Muscle layer of duodenum (tissue), 2 donors: ENCODE measurements at regions not wholly inside any gene's neighbourhood (a gene's known extent, or its start where the extent isn't known, plus 50 kb on each side); places are given as distances from the start of the nearest gene placed in this dataset.
A peak's percentile ranks its signal among the peaks of the same experiment; 100 is the strongest.

Experiments used
- H3K27ac ChIP-seq: one replicate; pipeline ENCODE4 v1.7.0; 2013; ENCODE audit warnings: mild to moderate bottlenecking, low read length
- H3K27me3 ChIP-seq: one replicate; pipeline ENCODE4 v1.7.0; 2013; ENCODE audit warnings: low read depth, mild to moderate bottlenecking, control low read depth, low read length
- H3K36me3 ChIP-seq, 2 donors: one replicate each; pipeline ENCODE4 v1.7.0; 2013; ENCODE audit warnings: low read length in 2 of 2, control low read depth in 1 of 2, mild to moderate bottlenecking in 1 of 2; ENCODE audit not compliant: insufficient read depth in 2 of 2, control insufficient read depth in 1 of 2
- H3K4me1 ChIP-seq, 2 donors: one replicate each; pipeline ENCODE4 v1.7.0; 2013; ENCODE audit warnings: low read length in 2 of 2, mild to moderate bottlenecking in 2 of 2, control low read depth in 1 of 2, moderate library complexity in 1 of 2; ENCODE audit not compliant: insufficient read depth in 2 of 2, control insufficient read depth in 1 of 2
- H3K4me3 ChIP-seq, 2 donors: one replicate each; pipeline ENCODE4 v1.7.0; 2013; ENCODE audit warnings: low read length in 2 of 2, low read depth in 1 of 2, mild to moderate bottlenecking in 1 of 2
- H3K9me3 ChIP-seq, 2 donors: one replicate each; pipeline ENCODE4 v1.7.0; 2013; ENCODE audit warnings: low read length in 2 of 2, control low read depth in 1 of 2, mild to moderate bottlenecking in 1 of 2; ENCODE audit not compliant: control insufficient read depth in 1 of 2
- donor health status: healthy.

GRCh38 chr10:131448883-131449282 is 137.4 kb upstream of the TCERG1L start:
- H3K27me3 ChIP-seq: peaks cover 9% of the 10 kb centered on the region
- no peaks in the 10 kb centered on the region for H3K9me3 ChIP-seq
- no peaks in the 10 kb centered on the region for H3K36me3 ChIP-seq
- peaks cover 0 to 3% of the 10 kb centered on the region in 2 donors for H3K4me1 ChIP-seq
- no peak overlapping the region for H3K27ac ChIP-seq
- no peak overlapping the region for H3K4me3 ChIP-seq

GRCh38 chr10:131450216-131450765 is 138.8 kb upstream of the TCERG1L start:
- H3K9me3 ChIP-seq: no peaks in the 10 kb centered on the region
- H3K4me1 ChIP-seq: peaks cover 0 to 4% of the 10 kb centered on the region in 2 donors
- no peak overlapping the region for H3K27ac ChIP-seq
- H3K36me3 ChIP-seq: no peaks in the 10 kb centered on the region
- H3K27me3 ChIP-seq: peaks cover 5% of the 10 kb centered on the region
- H3K4me3 ChIP-seq: no peak overlapping the region

- H3K4me3 ChIP-seq: no peak overlapping the region
- peaks cover 5% of the 10 kb centered on the region for H3K27me3 ChIP-seq
- H3K36me3 ChIP-seq: no peaks in the 10 kb centered on the region
Measured at GRCh38 chr10:131451407-131452015, 140.0 kb upstream of the TCERG1L start.

GRCh38 chr10:131452926-131453720 is 141.6 kb upstream of the TCERG1L start:
- H3K9me3 ChIP-seq: no peaks in the 10 kb centered on the region
- H3K27me3 ChIP-seq: peaks cover 5% of the 10 kb centered on the region
- no peak overlapping the region for H3K27ac ChIP-seq
- H3K36me3 ChIP-seq: no peaks in the 10 kb centered on the region
- H3K4me3 ChIP-seq: peak overlapping the region in 1 of 2 donors; percentile 54
- H3K4me1 ChIP-seq: peaks cover 0 to 4% of the 10 kb centered on the region in 2 donors

More at GRCh38 chr10:131451407-131452015, 140.0 kb upstream of the TCERG1L start:
- no peak overlapping the region for H3K27ac ChIP-seq
- H3K9me3 ChIP-seq: no peaks in the 10 kb centered on the region
- H3K4me1 ChIP-seq: peaks cover 0 to 4% of the 10 kb centered on the region in 2 donors

- Histone ChIP-seq H3K27me3 (peaks cover 5% of the 10 kb centered on the region), H3K27ac (no peak overlapping the region), H3K4me3 (peak overlapping the region; percentile 37 to 54), H3K36me3 (no peaks in the 10 kb centered on the region), H3K4me1 (peaks cover 0 to 4% of the 10 kb centered on the region in 2 donors), H3K9me3 (no peaks in the 10 kb centered on the region)
Measured at GRCh38 chr10:131453721-131454634, 142.5 kb upstream of the TCERG1L start.

- peaks cover 0 to 4% of the 10 kb centered on the region in 2 donors for H3K4me1 ChIP-seq
- H3K27me3 ChIP-seq: peaks cover 5% of the 10 kb centered on the region
- no peak overlapping the region for H3K27ac ChIP-seq
- H3K36me3 ChIP-seq: no peaks in the 10 kb centered on the region
- no peaks in the 10 kb centered on the region for H3K9me3 ChIP-seq
- H3K4me3 ChIP-seq: no peak overlapping the region
Measured at GRCh38 chr10:131456411-131456810, 144.9 kb upstream of the TCERG1L start.

- Histone ChIP-seq H3K4me1 (no peaks in the 10 kb centered on the region), H3K27ac (no peak overlapping the region), H3K36me3 (no peaks in the 10 kb centered on the region), H3K9me3 (no peaks in the 10 kb centered on the region), H3K27me3 (peaks cover 5% of the 10 kb centered on the region), H3K4me3 (no peak overlapping the region)
Measured at GRCh38 chr10:131461093-131461492, 149.6 kb upstream of the TCERG1L start.

GRCh38 chr10:131464789-131465188 is 153.3 kb upstream of the TCERG1L start:
- Histone ChIP-seq H3K27ac (no peak overlapping the region), H3K4me3 (no peak overlapping the region), H3K27me3 (peaks cover 5% of the 10 kb centered on the region), H3K4me1 (no peaks in the 10 kb centered on the region), H3K9me3 (no peaks in the 10 kb centered on the region), H3K36me3 (no peaks in the 10 kb centered on the region)

GRCh38 chr10:131469551-131469950 is 158.0 kb upstream of the TCERG1L start:
- no peak overlapping the region for H3K27ac ChIP-seq

GRCh38 chr10:131473645-131474044 is 162.1 kb upstream of the TCERG1L start:
- Histone ChIP-seq H3K4me1 (no peaks in the 10 kb centered on the region), H3K4me3 (no peak overlapping the region), H3K27ac (no peak overlapping the region), H3K27me3 (no peaks in the 10 kb centered on the region), H3K9me3 (no peaks in the 10 kb centered on the region), H3K36me3 (no peaks in the 10 kb centered on the region)

More at GRCh38 chr10:131469551-131469950, 158.0 kb upstream of the TCERG1L start:
- no peaks in the 10 kb centered on the region for H3K27me3 ChIP-seq
- H3K4me1 ChIP-seq: no peaks in the 10 kb centered on the region
- H3K36me3 ChIP-seq: no peaks in the 10 kb centered on the region
- H3K4me3 ChIP-seq: no peak overlapping the region
- H3K9me3 ChIP-seq: no peaks in the 10 kb centered on the region

GRCh38 chr10:131474416-131474815 is 162.9 kb upstream of the TCERG1L start:
- no peaks in the 10 kb centered on the region for H3K4me1 ChIP-seq
- H3K36me3 ChIP-seq: no peaks in the 10 kb centered on the region
- no peak overlapping the region for H3K4me3 ChIP-seq
- no peak overlapping the region for H3K27ac ChIP-seq
- H3K27me3 ChIP-seq: no peaks in the 10 kb centered on the region
- no peaks in the 10 kb centered on the region for H3K9me3 ChIP-seq
